HepG2 (cell line): ENCODE measurements at regions not wholly inside any gene's neighbourhood (a gene's known extent, or its start where the extent isn't known, plus 50 kb on each side); places are given as distances from the start of the nearest gene placed in this dataset.

Source experiments
- ATAC-seq: fragments of 200-7000 bp; cut with Tn5 transposase; 3 replicates; pipeline ENCODE4 v1.9.1; 2020; ENCODE audit warnings: mild to moderate bottlenecking, moderate library complexity
- BruUV-seq: library from RNA; stranded (reverse); fragments of 400-500 nt; replicated peaks from 2 replicates; lab custom pipeline; 2021; lab: Mats Ljungman, UMichigan
- CTCF ChIA-PET: fragments of 300-600 bp; formaldehyde crosslinking; extraction: SDS; loops from one replicate; lab custom pipeline; 2021; ENCODE audit warnings: low total read pairs, inconsistent platforms, low intra/inter-chr PET ratio; lab: Yijun Ruan, JAX
- POLR2A ChIA-PET: fragments of 350-600 bp; sonication (Branson Sonifier 250); formaldehyde crosslinking; loops from one replicate; lab custom pipeline; 2020; ENCODE audit warnings: antibody characterized with exemption, inconsistent platforms; lab: Yijun Ruan, JAX
- DNase-seq: peaks from one replicate; pipeline ENCODE4 v3.0.0-alpha.2; 2015; ENCODE audit warnings: low spot score
- FAIRE-seq: peaks from 3 replicates; lab custom pipeline; 2011; peaks lifted over from hg19 to GRCh38; lab: Jason Lieb, UNC
- H2AFZ ChIP-seq: one replicate; pipeline ENCODE4 v1.6.1; 2011; ENCODE audit warnings: low read length, inconsistent platforms
- H3K27ac ChIP-seq: fragments of 300-600 bp; 3 replicates; pipeline ENCODE4 v1.8.0; 2011; ENCODE audit warnings: mixed run types, mild to moderate bottlenecking, mixed read lengths, low read length, inconsistent platforms; ENCODE audit not compliant: insufficient read depth; ENCODE audit errors: extremely low read length
- H3K27me3 ChIP-seq, 2 experiments: fragments of 200-600 bp in 1 of 2; 2 replicates in 1 of 2; 3 replicates in 1 of 2; pipeline versions ENCODE4 v1.6.0 to v1.8.0; 2011; ENCODE audit warnings: low read length in 2 of 2, mild to moderate bottlenecking in 2 of 2, moderate library complexity in 2 of 2, inconsistent platforms in 1 of 2; ENCODE audit not compliant: insufficient read depth in 2 of 2, control insufficient read depth in 1 of 2
- H3K36me3 ChIP-seq, 2 experiments: fragments of 200-600 bp in 1 of 2; replicated peaks in 1 of 2; 2 replicates in 1 of 2; 3 replicates in 1 of 2; pipeline versions ENCODE4 v1.5.1 to v1.8.0; 2011; ENCODE audit warnings: low read length in 2 of 2, inconsistent platforms in 1 of 2; ENCODE audit not compliant: insufficient read depth in 2 of 2, control insufficient read depth in 1 of 2
- H3K4me1 ChIP-seq: 2 replicates; pipeline ENCODE4 v1.5.1; 2012; ENCODE audit warnings: low read length, inconsistent platforms; ENCODE audit not compliant: insufficient read depth
- H3K4me2 ChIP-seq: 2 replicates; pipeline ENCODE4 v1.6.0; 2011; ENCODE audit warnings: low read depth, low read length, inconsistent platforms
- H3K4me3 ChIP-seq, 3 experiments: fragments of 200-600 bp in 1 of 3; sonication (generic), shearing (Covaris generic) in 1 of 3; replicated peaks in 1 of 3; 2 replicates each; pipeline ENCODE4 v1.5.1; 2011 to 2016; ENCODE audit warnings: low read length in 3 of 3, inconsistent platforms in 2 of 3, low read depth in 2 of 3, mild to moderate bottlenecking in 2 of 3, control low read depth in 1 of 3, mixed read lengths in 1 of 3; ENCODE audit not compliant: insufficient read depth in 1 of 3
- H3K79me2 ChIP-seq: one replicate; pipeline ENCODE4 v1.6.1; 2011; ENCODE audit warnings: low read length, inconsistent platforms; ENCODE audit not compliant: insufficient read depth
- H3K9ac ChIP-seq: 2 replicates; pipeline ENCODE4 v1.6.0; 2011; ENCODE audit warnings: mild to moderate bottlenecking, low read depth, low read length, inconsistent platforms; ENCODE audit not compliant: insufficient read depth
- H3K9me3 ChIP-seq: 2 replicates; pipeline ENCODE4 v1.5.1; 2012; ENCODE audit warnings: mild to moderate bottlenecking, low read length
- H4K20me1 ChIP-seq: 2 replicates; pipeline ENCODE4 v1.6.0; 2011; ENCODE audit warnings: inconsistent platforms, mild to moderate bottlenecking, low read length, moderate library complexity; ENCODE audit not compliant: insufficient read depth
- TCF7L2 ChIP-seq: IDR thresholded peaks from 2 replicates; pipeline ENCODE4 v1.6.1; 2011; ENCODE audit warnings: mild to moderate bottlenecking, low read depth, low read length, moderate library complexity
- UBTF ChIP-seq: sonication (generic); formaldehyde crosslinking; IDR thresholded peaks from 2 replicates; pipeline ENCODE4 v1.4.0; 2020; ENCODE audit warnings: mild to moderate bottlenecking, missing genetic modification reagents
- ZNF30 ChIP-seq: sonication (generic); formaldehyde crosslinking; IDR thresholded peaks from 2 replicates; pipeline ENCODE4 v1.5.0; 2020; ENCODE audit warnings: mild to moderate bottlenecking, missing genetic modification reagents
- ZNF768 ChIP-seq: sonication (generic); formaldehyde crosslinking; IDR thresholded peaks from 2 replicates; pipeline ENCODE4 v1.4.0; 2020; ENCODE audit warnings: missing genetic modification reagents
- WGBS: methylation state at CpG from one replicate; pipeline ENCODE4 v1.1.6; 2017; ENCODE audit warnings: low lambda C conversion rate; 5-methylcytosine and 5-hydroxymethylcytosine counted together
- in situ Hi-C: cut with HindIII; loops from 2 replicates; pipeline ENCODE4 v1.10.0; 2017; ENCODE audit warnings: low pct_unique_long_range_greater_than_20kb; ENCODE audit not compliant: extremely low pct_ligation_motif_present
- intact Hi-C: fragments of 100-400 bp; cut with micrococcal nuclease; formaldehyde crosslinking; loops from one replicate; pipeline ENCODE4 v1.10.0; 2022; ENCODE audit not compliant: unreplicated experiment

GRCh38 chr20:50285376-50286173 is 94.9 kb downstream of the CEBPB start:
- no peak for ATAC-seq
- WGBS: 81% methylated on average over 21 of the region's 21 CpGs
- POLR2A ChIA-PET: interaction anchor here (0.5 to 6.9 kb wide), 12 partner anchors 11 to 113 kb away, joined by 3 to 56 read pairs (median 4); no protein-coding TSS in a partner anchor

More at GRCh38 chr20:50285376-50286173, 94.9 kb downstream of the CEBPB start:
- Histone ChIP-seq H3K9me3 (no peaks in the 10 kb centered on the region), H4K20me1 (no peaks in the 10 kb centered on the region), H3K79me2 (no peaks in the 10 kb centered on the region), H2AFZ (no peak overlapping the region), H3K27ac (no peak overlapping the region), H3K4me1 (peaks cover 66% of the 10 kb centered on the region), H3K36me3 (no peaks in the 10 kb centered on the region), H3K9ac (no peak overlapping the region), H3K27me3 (no peaks in the 10 kb centered on the region), H3K4me3 (no peak overlapping the region), H3K4me2 (no peak overlapping the region)
- CTCF ChIA-PET: no interaction called here
- no TSS peak for BruUV-seq
- DNase-seq: no peak
- no peak for FAIRE-seq
- TF ChIP-seq UBTF (CRISPR knock-in tag) (0 out of 2 replicates have a peak, but pooled peaks have one; percentile 9), ZNF768 (0 out of 2 replicates have a peak, but pooled peaks have one; percentile 12), ZNF30 (no peak), TCF7L2 (no peak)
- in situ Hi-C loops (no loop called here), intact Hi-C loops (no loop called here)
